Heart right ventricle (tissue), 16 donors: ENCODE measurements at regions not wholly inside any gene's neighbourhood (a gene's known extent, or its start where the extent isn't known, plus 50 kb on each side); places are given as distances from the start of the nearest gene placed in this dataset.

Experiments
- ATAC-seq, 8 donors: fragments of 200-7000 bp; cut with Tn5 transposase; one replicate each; pipeline ENCODE4 v1.9.1; 2020; ENCODE audit warnings: mild to moderate bottlenecking in 8 of 8, moderate library complexity in 8 of 8, moderate number of reproducible peaks in 1 of 8
- DNase-seq, 2 donors: peaks; one replicate each; pipeline ENCODE4 v3.0.0-alpha.2; 2020
- H3K27ac ChIP-seq, 10 donors: fragments of 200-600 bp; sonication (generic) in 2 of 10; one replicate each; pipeline versions ENCODE4 v1.5.0 to v1.8.0; 2020 to 2022; ENCODE audit warnings: mild to moderate bottlenecking in 3 of 10
- H3K27me3 ChIP-seq, 7 donors: fragments of 200-600 bp; one replicate each; pipeline ENCODE4 v1.8.0; 2021 to 2022; ENCODE audit warnings: mild to moderate bottlenecking in 2 of 7
- H3K36me3 ChIP-seq, 9 donors: fragments of 200-600 bp; sonication (generic) in 1 of 9; one replicate each; pipeline versions ENCODE4 v1.5.0 to v1.8.0; 2020 to 2022; ENCODE audit warnings: mild to moderate bottlenecking in 2 of 9
- H3K4me1 ChIP-seq, 9 donors: fragments of 200-600 bp; sonication (generic) in 1 of 9; one replicate each; pipeline versions ENCODE4 v1.5.0 to v1.8.0; 2020 to 2022; ENCODE audit warnings: mild to moderate bottlenecking in 4 of 9
- H3K4me3 ChIP-seq, 10 donors: fragments of 200-600 bp; sonication (generic) in 2 of 10; one replicate each; pipeline versions ENCODE4 v1.5.0 to v1.8.0; 2020 to 2022; ENCODE audit warnings: mild to moderate bottlenecking in 7 of 10, moderate library complexity in 2 of 10
- H3K9me3 ChIP-seq, 11 donors: fragments of 200-600 bp in 10 of 11; sonication (generic) in 2 of 11; one replicate each; pipeline versions ENCODE4 v1.5.0 to v1.8.0; 2013 to 2022; ENCODE audit warnings: mild to moderate bottlenecking in 2 of 11, control low read depth in 1 of 11, moderate library complexity in 1 of 11
- WGBS, 2 donors: extraction: QIAGEN DNeasy Blood & Tissue Kit; methylation state at CpG; one replicate each; pipeline ENCODE4 v1.1.7; 2013; ENCODE audit warnings: inconsistent platforms in 1 of 2; 5-methylcytosine and 5-hydroxymethylcytosine counted together
- intact Hi-C, 10 donors: fragments of 100-400 bp; cut with DNase I; formaldehyde crosslinking; loops; one replicate each; pipeline versions ENCODE4 v1.11.1 to v1.14.2; 2022
- TF ChIP-seq, protein P1 (sequence below), 9 donors: fragments of 200-600 bp; sonication (generic) in 2 of 9; IDR thresholded peaks; one replicate each; pipeline versions ENCODE4 v1.5.0 to v1.8.0; 2021 to 2022; ENCODE audit warnings: antibody characterized with exemption in 9 of 9, mild to moderate bottlenecking in 5 of 9, moderate library complexity in 1 of 9
- donor health status: Arrhythmogenic right ventricular cardiomyopathy.
- donor health status: ischemic (EF 13 %, LVEDD 7.1; RV severe dilation, severe dysfunction).
- donor health status: healthy with polysubstance abuse.
- donor health status: DM: no; HTN: yes; CAD: no.
- donor health status: DM: no; HTN: no; CAD: no.
- donor health status: ischemic (EF 25% LVEDD 6.9; RV normal size, moderate dysfunction).
- donor health status: ischemic (EF 25% LVEDD 5.7; RV mildly dilated, moderate dysfunction).
- donor health status: healthy.
- donor health status: DM: yes; HTN: yes; CAD: no.
- donor health status: Ischemic cardiomyopathy.
- donor health status: ischemic (EF 35%, LVEDD 5.7; RV mildly dilated, moderate dysfunction).
- donor health status: nonischemic (EF 11% LVEDD 7.7; RV severe dilation, severe dysfunction).
- donor health status: DM: yes; HTN: yes; CAD: no.
- donor health status: PGD.
- donor health status: ischemic (EF 29% LVEDD 5.4; RV normal size, mild dysfunction).
- donor health status: nonischemic (EF 23%, LVEDD 6.1; RV moderate dilation, normal function).

DNA sequence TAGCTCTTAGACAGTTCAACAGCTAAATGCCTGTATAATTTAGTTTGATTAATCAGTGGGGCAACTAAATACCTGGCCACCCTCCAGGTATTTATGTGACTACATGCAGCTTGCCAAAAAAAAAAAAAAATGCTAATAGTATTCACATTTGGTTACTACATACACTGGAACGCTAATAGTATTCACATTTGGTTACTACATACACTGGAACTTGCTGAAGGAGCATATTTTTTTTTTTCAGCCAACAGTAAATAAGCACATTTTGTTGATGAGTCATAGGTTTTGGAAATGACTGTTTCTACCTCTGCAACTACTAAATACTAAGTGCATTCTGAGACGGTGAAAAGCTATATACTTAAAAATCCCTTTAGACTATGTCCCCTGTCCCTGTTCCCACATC, 1172.3 kb downstream of the LRFN5 start:
- Histone ChIP-seq H3K9me3 (peaks cover 0 to 15% (median 0%) of the 10 kb centered on the region in 11 donors), H3K36me3 (no peaks in the 10 kb centered on the region), H3K4me1 (no peaks in the 10 kb centered on the region), H3K27me3 (no peaks in the 10 kb centered on the region), H3K27ac (no peak overlapping the region), H3K4me3 (no peak overlapping the region)
- WGBS, 2 donors, result 90 to 92% methylated on average over 2 of the region's 2 CpGs
- TF ChIP-seq, protein P1, sequence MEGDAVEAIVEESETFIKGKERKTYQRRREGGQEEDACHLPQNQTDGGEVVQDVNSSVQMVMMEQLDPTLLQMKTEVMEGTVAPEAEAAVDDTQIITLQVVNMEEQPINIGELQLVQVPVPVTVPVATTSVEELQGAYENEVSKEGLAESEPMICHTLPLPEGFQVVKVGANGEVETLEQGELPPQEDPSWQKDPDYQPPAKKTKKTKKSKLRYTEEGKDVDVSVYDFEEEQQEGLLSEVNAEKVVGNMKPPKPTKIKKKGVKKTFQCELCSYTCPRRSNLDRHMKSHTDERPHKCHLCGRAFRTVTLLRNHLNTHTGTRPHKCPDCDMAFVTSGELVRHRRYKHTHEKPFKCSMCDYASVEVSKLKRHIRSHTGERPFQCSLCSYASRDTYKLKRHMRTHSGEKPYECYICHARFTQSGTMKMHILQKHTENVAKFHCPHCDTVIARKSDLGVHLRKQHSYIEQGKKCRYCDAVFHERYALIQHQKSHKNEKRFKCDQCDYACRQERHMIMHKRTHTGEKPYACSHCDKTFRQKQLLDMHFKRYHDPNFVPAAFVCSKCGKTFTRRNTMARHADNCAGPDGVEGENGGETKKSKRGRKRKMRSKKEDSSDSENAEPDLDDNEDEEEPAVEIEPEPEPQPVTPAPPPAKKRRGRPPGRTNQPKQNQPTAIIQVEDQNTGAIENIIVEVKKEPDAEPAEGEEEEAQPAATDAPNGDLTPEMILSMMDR (IDR thresholded peaks at IDR 0.05), result no peak
- DNase-seq (no peak), ATAC-seq (no peak)
- intact Hi-C loops, result no loop called here

DNA sequence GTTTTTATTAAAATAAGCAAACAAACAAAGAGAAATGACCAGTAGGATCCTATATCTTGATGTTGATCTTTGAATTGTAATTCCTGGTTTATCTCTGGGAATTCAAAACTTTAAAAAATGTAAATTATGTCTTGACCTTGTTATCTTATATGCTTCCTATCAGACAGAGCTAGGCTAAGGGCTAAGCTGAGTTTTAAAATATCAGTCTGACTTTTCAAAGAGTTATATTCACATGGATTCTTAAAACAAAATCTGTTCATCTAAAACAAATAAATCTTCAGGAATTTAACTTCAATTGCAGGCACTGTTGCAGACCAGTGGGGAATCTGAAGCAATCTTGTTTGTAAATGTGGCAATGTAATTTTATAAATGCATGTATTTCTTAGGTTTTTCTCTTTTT, 1144.1 kb downstream of the LRFN5 start:
- TF ChIP-seq, protein P1 (IDR thresholded peaks at IDR 0.05), result no peak
- intact Hi-C loops, result no loop called here
- no peak for ATAC-seq

DNA sequence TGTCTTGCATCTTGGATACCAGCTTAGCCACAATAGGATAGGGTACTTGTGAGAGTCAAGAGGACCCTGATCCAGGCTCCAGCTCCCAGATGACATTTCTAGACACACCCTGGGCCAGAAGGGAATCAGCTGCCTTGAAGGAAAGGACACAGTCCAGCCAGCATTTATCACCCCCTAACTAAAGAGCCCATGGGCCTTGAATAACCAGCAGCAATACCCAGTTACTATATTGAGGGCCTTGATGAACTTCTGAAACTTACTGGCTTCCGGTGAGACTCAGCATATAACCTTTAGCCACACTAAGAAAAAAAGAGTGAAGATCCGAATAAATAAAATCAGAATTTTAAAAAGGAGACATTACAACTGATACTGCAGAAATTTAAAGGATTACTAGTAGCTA, 1135.4 kb downstream of the LRFN5 start:
- peaks cover 0 to 6% (median 0%) of the 10 kb centered on the region in 11 donors for H3K9me3 ChIP-seq
- intact Hi-C loops, result no loop called here
- H3K4me1 ChIP-seq, result no peaks in the 10 kb centered on the region
- no peaks in the 10 kb centered on the region for H3K36me3 ChIP-seq
- no peak overlapping the region for H3K27ac ChIP-seq
- TF ChIP-seq, protein P1 (IDR thresholded peaks at IDR 0.05), result no peak
- WGBS, 2 donors, result 62 to 88% methylated on average over 2 of the region's 2 CpGs
- ATAC-seq (no peak), DNase-seq (no peak)
- H3K27me3 ChIP-seq, result no peaks in the 10 kb centered on the region
- no peak overlapping the region for H3K4me3 ChIP-seq

More for the DNA sequence above, 1144.1 kb downstream of the LRFN5 start:
- DNase-seq, result no peak
- Histone ChIP-seq H3K9me3 (no peaks in the 10 kb centered on the region), H3K4me3 (no peak overlapping the region), H3K27ac (no peak overlapping the region), H3K36me3 (no peaks in the 10 kb centered on the region), H3K4me1 (no peaks in the 10 kb centered on the region), H3K27me3 (no peaks in the 10 kb centered on the region)

DNA sequence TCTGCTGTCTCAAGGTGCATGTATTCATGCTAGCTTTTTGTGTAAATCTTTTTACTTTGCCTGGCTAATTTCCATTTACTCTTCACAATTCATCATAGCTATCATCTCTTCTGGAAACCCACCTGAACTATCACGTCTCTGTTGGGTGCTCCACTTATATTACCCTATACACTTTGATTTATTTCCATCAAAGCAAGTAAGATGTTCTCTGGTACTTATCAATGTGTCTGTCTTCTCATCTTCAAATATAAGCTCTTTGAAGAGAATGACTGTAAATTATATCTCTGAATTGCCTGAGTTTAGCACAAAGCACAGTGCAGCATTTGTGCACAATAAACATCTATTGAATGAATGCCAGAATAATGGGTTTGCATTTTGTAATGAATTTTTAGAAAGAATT, 1129.7 kb downstream of the LRFN5 start:
- Histone ChIP-seq H3K9me3 (peaks cover 0 to under 1% (median 0%) of the 10 kb centered on the region in 11 donors), H3K4me1 (no peaks in the 10 kb centered on the region), H3K27ac (no peak overlapping the region), H3K27me3 (no peaks in the 10 kb centered on the region), H3K4me3 (no peak overlapping the region), H3K36me3 (no peaks in the 10 kb centered on the region)
- 36 to 77% methylated on average over 1 of the region's 1 CpG for WGBS, 2 donors
- TF ChIP-seq, protein P1 (IDR thresholded peaks at IDR 0.05), result no peak
- intact Hi-C loops, result no loop called here
- DNase-seq, result no peak
- no peak for ATAC-seq

DNA sequence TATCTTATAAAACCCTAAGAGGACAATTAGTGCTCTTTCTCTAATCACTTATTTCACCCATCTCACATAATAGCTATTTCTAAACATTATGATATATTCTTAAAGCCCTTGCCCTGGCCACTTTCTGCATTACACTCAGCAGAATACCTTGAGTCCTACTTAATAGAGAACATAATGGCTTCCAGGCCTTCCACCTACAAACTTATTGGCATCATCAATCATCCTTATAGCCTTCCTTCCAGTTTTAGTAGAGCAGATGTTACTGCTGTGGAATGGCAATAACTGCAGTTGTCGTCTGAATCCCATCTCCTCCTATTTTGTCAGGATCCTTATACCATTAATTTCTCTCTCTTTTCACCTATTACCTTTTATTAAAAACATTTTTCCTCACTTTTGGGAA, 1127.4 kb downstream of the LRFN5 start:
- Histone ChIP-seq H3K27ac (no peak overlapping the region), H3K27me3 (no peaks in the 10 kb centered on the region), H3K9me3 (no peaks in the 10 kb centered on the region), H3K36me3 (no peaks in the 10 kb centered on the region), H3K4me1 (no peaks in the 10 kb centered on the region), H3K4me3 (no peak overlapping the region)
- ATAC-seq (no peak), DNase-seq (no peak)
- TF ChIP-seq, protein P1 (IDR thresholded peaks at IDR 0.05), result no peak
- intact Hi-C loops, result no loop called here
- 75 to 80% methylated on average over 1 of the region's 1 CpG for WGBS, 2 donors
